ENCODE measurements at regions not wholly inside any gene's neighbourhood (a gene's known extent, or its start where the extent isn't known, plus 50 kb on each side); places are given as distances from the start of the nearest gene placed in this dataset.

- TF ChIP-seq, protein P1, sequence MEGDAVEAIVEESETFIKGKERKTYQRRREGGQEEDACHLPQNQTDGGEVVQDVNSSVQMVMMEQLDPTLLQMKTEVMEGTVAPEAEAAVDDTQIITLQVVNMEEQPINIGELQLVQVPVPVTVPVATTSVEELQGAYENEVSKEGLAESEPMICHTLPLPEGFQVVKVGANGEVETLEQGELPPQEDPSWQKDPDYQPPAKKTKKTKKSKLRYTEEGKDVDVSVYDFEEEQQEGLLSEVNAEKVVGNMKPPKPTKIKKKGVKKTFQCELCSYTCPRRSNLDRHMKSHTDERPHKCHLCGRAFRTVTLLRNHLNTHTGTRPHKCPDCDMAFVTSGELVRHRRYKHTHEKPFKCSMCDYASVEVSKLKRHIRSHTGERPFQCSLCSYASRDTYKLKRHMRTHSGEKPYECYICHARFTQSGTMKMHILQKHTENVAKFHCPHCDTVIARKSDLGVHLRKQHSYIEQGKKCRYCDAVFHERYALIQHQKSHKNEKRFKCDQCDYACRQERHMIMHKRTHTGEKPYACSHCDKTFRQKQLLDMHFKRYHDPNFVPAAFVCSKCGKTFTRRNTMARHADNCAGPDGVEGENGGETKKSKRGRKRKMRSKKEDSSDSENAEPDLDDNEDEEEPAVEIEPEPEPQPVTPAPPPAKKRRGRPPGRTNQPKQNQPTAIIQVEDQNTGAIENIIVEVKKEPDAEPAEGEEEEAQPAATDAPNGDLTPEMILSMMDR (IDR thresholded peaks at IDR 0.05; ENCODE audit: low read depth, low read length) = no peak
- TF ChIP-seq POLR2A (IDR thresholded peaks at IDR 0.05; ENCODE audit: extremely low read depth, insufficient read length) = no peak
- no peak for TF ChIP-seq MAX (IDR thresholded peaks at IDR 0.05; ENCODE audit: low read depth, low read length)
These were observed 528.8 kb downstream of the SHQ1 start for GRCh38 chr3:72319194-72320094.
